Liver (tissue), 8 donors: ENCODE measurements at regions not wholly inside any gene's neighbourhood (a gene's known extent, or its start where the extent isn't known, plus 50 kb on each side); places are given as distances from the start of the nearest gene placed in this dataset.
"Not testable (repeated sequence)": the region's sequence is repeated elsewhere in the genome, so short reads cannot be mapped to it uniquely, and the experiment has no call there.

Source experiments
- DNase-seq: peaks from one replicate; pipeline ENCODE4 v3.0.0-alpha.2; 2017; ENCODE audit warnings: low spot score
- H3K27ac ChIP-seq, 2 donors: one replicate each; pipeline ENCODE4 v1.7.0; 2013; ENCODE audit warnings: inconsistent platforms in 2 of 2, low read length in 2 of 2, control low read depth in 1 of 2, low read depth in 1 of 2, mild to moderate bottlenecking in 1 of 2
- H3K27me3 ChIP-seq, 4 donors: one replicate each; pipeline versions ENCODE4 v1.6.1 to v1.7.0; 2013; ENCODE audit warnings: low read length in 3 of 4, inconsistent platforms in 1 of 4, mild to moderate bottlenecking in 1 of 4, moderate library complexity in 1 of 4; ENCODE audit not compliant: control insufficient read depth in 4 of 4, insufficient read depth in 4 of 4
- H3K36me3 ChIP-seq, 4 donors: one replicate each; pipeline versions ENCODE4 v1.6.1 to v1.7.0; 2013; ENCODE audit warnings: low read length in 3 of 4, mild to moderate bottlenecking in 3 of 4, low read depth in 1 of 4, moderate library complexity in 1 of 4; ENCODE audit not compliant: control insufficient read depth in 4 of 4, insufficient read depth in 3 of 4
- H3K4me1 ChIP-seq, 4 donors: one replicate each; pipeline versions ENCODE4 v1.6.1 to v1.7.0; 2013; ENCODE audit warnings: low read length in 3 of 4, mild to moderate bottlenecking in 3 of 4, moderate library complexity in 1 of 4; ENCODE audit not compliant: control insufficient read depth in 4 of 4, insufficient read depth in 4 of 4
- H3K4me3 ChIP-seq, 3 donors: one replicate each; pipeline versions ENCODE4 v1.6.1 to v1.7.0; 2013; ENCODE audit warnings: low read length in 3 of 3, control low read depth in 1 of 3, low read depth in 1 of 3, mild to moderate bottlenecking in 1 of 3
- H3K9ac ChIP-seq, 2 donors: one replicate each; pipeline ENCODE4 v1.7.0; 2013; ENCODE audit warnings: low read length in 2 of 2, mild to moderate bottlenecking in 2 of 2, moderate library complexity in 2 of 2, control low read depth in 1 of 2, low read depth in 1 of 2
- H3K9me3 ChIP-seq, 4 donors: one replicate each; pipeline versions ENCODE4 v1.6.1 to v1.7.0; 2013; ENCODE audit warnings: low read length in 3 of 4; ENCODE audit not compliant: control insufficient read depth in 4 of 4
- EGR1 ChIP-seq, 2 donors: IDR thresholded peaks; 2 replicates each; pipeline ENCODE4 v1.6.1; 2016 to 2018; ENCODE audit warnings: antibody characterized with exemption in 2 of 2, low read depth in 2 of 2
- FOXA1 ChIP-seq: IDR thresholded peaks from 2 replicates; pipeline ENCODE4 v1.6.1; 2016; ENCODE audit warnings: antibody characterized with exemption
- FOXA2 ChIP-seq: IDR thresholded peaks from 2 replicates; pipeline ENCODE4 v1.6.1; 2016; ENCODE audit warnings: antibody characterized with exemption
- HNF4A ChIP-seq, 2 donors: conservative IDR thresholded peaks; 2 replicates each; pipeline ENCODE4 v1.6.1; 2016; ENCODE audit warnings: antibody characterized with exemption in 2 of 2, mild to moderate bottlenecking in 2 of 2
- HNF4G ChIP-seq: IDR thresholded peaks from 2 replicates; pipeline ENCODE4 v1.6.1; 2016; ENCODE audit warnings: antibody characterized with exemption
- JUND ChIP-seq, 2 donors: IDR thresholded peaks; 2 replicates each; pipeline ENCODE4 v1.6.1; 2016; ENCODE audit warnings: antibody characterized with exemption in 2 of 2
- RAD21 ChIP-seq, 2 donors: IDR thresholded peaks; 2 replicates each; pipeline ENCODE4 v1.6.1; 2016; ENCODE audit warnings: antibody characterized with exemption in 2 of 2, mild to moderate bottlenecking in 2 of 2
- RXRA ChIP-seq, 2 donors: IDR thresholded peaks; 2 replicates each; pipeline ENCODE4 v1.6.1; 2017 to 2018; ENCODE audit warnings: antibody characterized with exemption in 2 of 2, mild to moderate bottlenecking in 1 of 2
- SP1 ChIP-seq: IDR thresholded peaks from 2 replicates; pipeline ENCODE4 v1.6.1; 2018; ENCODE audit warnings: antibody characterized with exemption, mild to moderate bottlenecking
- TAF1 ChIP-seq: conservative IDR thresholded peaks from 2 replicates; pipeline ENCODE4 v1.6.1; 2016; ENCODE audit warnings: antibody characterized with exemption, mild to moderate bottlenecking
- YY1 ChIP-seq: IDR thresholded peaks from 2 replicates; pipeline ENCODE4 v1.6.1; 2016; ENCODE audit warnings: antibody characterized with exemption, mild to moderate bottlenecking
- WGBS: extraction: QIAGEN DNeasy Blood & Tissue Kit; methylation state at CpG from one replicate; pipeline ENCODE4 v1.1.7; 2013; 5-methylcytosine and 5-hydroxymethylcytosine counted together
- TF ChIP-seq, protein P1 (sequence below): fragments of 150-350 bp; IDR thresholded peaks from 2 replicates; pipeline ENCODE4 v1.5.1; 2017; ENCODE audit warnings: improper control_type of control experiment, low read depth, low read length; ENCODE audit not compliant: missing input control
- TF ChIP-seq, protein P2 (sequence below): IDR thresholded peaks from 2 replicates; pipeline ENCODE4 v1.6.1; 2016; ENCODE audit warnings: antibody characterized with exemption
- TF ChIP-seq, protein P3 (sequence below): IDR thresholded peaks from 2 replicates; pipeline ENCODE4 v1.6.1; 2016; ENCODE audit warnings: antibody characterized with exemption
- TF ChIP-seq, protein P4 (sequence below): IDR thresholded peaks from 2 replicates; pipeline ENCODE4 v1.6.1; 2016; ENCODE audit warnings: antibody characterized with exemption, mild to moderate bottlenecking
- donor health status: healthy.
- donor health status: healthy.
- donor health status: healthy.
- donor health status: healthy.
- donor health status: healthy.

DNA sequence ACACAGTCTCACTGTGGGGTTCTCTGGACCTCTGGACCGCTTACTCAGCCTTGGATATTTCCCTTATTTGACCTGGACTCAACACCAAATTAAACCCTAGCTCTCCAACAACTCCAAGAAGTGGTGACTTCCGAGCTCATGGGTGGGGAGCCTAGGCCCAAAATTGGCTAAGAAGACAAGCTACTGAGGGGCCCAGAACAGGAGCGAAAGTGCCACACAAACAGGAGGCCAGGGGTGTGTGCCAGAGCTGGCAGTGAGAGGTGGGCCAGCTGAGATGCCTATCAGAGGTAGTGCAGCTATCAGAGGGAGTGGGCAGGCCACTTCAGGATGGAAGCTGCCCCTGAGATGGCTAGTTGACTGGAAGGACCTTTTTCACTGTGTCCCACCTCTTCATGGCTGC, 151.1 kb upstream of the PRR20G start (continued):
- no peak for TF ChIP-seq SP1
- TF ChIP-seq, protein P1, sequence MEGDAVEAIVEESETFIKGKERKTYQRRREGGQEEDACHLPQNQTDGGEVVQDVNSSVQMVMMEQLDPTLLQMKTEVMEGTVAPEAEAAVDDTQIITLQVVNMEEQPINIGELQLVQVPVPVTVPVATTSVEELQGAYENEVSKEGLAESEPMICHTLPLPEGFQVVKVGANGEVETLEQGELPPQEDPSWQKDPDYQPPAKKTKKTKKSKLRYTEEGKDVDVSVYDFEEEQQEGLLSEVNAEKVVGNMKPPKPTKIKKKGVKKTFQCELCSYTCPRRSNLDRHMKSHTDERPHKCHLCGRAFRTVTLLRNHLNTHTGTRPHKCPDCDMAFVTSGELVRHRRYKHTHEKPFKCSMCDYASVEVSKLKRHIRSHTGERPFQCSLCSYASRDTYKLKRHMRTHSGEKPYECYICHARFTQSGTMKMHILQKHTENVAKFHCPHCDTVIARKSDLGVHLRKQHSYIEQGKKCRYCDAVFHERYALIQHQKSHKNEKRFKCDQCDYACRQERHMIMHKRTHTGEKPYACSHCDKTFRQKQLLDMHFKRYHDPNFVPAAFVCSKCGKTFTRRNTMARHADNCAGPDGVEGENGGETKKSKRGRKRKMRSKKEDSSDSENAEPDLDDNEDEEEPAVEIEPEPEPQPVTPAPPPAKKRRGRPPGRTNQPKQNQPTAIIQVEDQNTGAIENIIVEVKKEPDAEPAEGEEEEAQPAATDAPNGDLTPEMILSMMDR = no peak
- no peak for TF ChIP-seq EGR1 (IDR thresholded peaks at IDR 0.05; ENCODE audit: low read depth in 2 of 2)
- no peak for TF ChIP-seq FOXA1

DNA sequence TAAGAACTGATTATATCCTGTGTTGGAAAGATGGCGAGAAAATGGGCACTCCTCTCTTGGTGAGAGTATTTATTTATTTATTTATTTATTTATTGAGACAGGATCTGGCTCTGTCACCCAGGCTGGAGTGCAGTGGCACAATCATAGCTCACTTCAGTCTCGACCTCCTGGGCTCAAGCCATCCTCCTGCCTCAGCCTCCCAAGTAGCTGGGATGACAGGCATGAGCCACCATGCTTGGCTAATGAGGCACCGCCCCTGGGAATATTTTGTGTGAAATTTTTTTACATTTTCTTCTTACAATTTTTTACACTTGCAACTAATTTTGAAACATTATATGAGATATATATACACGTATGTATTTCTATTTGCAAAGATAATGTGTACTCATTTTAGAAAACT, 150.5 kb upstream of the PRR20G start:
- H3K4me1 ChIP-seq = no peaks in the 10 kb centered on the region
- no peaks in the 10 kb centered on the region for H3K9me3 ChIP-seq
- no peaks in the 10 kb centered on the region for H3K36me3 ChIP-seq
- H3K9ac ChIP-seq = no peak overlapping the region
- H3K4me3 ChIP-seq = no peak overlapping the region
- no peak for DNase-seq
- H3K27me3 ChIP-seq = no peaks in the 10 kb centered on the region
- WGBS = 88% methylated on average over 4 of the region's 4 CpGs
- H3K27ac ChIP-seq = no peak overlapping the region
- TF ChIP-seq, protein P2, sequence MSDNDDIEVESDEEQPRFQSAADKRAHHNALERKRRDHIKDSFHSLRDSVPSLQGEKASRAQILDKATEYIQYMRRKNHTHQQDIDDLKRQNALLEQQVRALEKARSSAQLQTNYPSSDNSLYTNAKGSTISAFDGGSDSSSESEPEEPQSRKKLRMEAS = no peak
- TF ChIP-seq RAD21 (IDR thresholded peaks at IDR 0.05) (no peak), HNF4A (conservative IDR thresholded peaks at IDR 0.05) (no peak), FOXA2 (no peak), JUND (IDR thresholded peaks at IDR 0.05) (no peak), HNF4G (no peak), EGR1 (IDR thresholded peaks at IDR 0.05; ENCODE audit: low read depth in 2 of 2) (no peak), TAF1 (no peak), RXRA (IDR thresholded peaks at IDR 0.05) (no peak), YY1 (no peak), SP1 (no peak), FOXA1 (no peak)
- TF ChIP-seq, protein P3, sequence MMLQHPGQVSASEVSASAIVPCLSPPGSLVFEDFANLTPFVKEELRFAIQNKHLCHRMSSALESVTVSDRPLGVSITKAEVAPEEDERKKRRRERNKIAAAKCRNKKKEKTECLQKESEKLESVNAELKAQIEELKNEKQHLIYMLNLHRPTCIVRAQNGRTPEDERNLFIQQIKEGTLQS = no peak
- TF ChIP-seq, protein P4, sequence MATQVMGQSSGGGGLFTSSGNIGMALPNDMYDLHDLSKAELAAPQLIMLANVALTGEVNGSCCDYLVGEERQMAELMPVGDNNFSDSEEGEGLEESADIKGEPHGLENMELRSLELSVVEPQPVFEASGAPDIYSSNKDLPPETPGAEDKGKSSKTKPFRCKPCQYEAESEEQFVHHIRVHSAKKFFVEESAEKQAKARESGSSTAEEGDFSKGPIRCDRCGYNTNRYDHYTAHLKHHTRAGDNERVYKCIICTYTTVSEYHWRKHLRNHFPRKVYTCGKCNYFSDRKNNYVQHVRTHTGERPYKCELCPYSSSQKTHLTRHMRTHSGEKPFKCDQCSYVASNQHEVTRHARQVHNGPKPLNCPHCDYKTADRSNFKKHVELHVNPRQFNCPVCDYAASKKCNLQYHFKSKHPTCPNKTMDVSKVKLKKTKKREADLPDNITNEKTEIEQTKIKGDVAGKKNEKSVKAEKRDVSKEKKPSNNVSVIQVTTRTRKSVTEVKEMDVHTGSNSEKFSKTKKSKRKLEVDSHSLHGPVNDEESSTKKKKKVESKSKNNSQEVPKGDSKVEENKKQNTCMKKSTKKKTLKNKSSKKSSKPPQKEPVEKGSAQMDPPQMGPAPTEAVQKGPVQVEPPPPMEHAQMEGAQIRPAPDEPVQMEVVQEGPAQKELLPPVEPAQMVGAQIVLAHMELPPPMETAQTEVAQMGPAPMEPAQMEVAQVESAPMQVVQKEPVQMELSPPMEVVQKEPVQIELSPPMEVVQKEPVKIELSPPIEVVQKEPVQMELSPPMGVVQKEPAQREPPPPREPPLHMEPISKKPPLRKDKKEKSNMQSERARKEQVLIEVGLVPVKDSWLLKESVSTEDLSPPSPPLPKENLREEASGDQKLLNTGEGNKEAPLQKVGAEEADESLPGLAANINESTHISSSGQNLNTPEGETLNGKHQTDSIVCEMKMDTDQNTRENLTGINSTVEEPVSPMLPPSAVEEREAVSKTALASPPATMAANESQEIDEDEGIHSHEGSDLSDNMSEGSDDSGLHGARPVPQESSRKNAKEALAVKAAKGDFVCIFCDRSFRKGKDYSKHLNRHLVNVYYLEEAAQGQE = no peak
- TF ChIP-seq, protein P1 = no peak

DNA sequence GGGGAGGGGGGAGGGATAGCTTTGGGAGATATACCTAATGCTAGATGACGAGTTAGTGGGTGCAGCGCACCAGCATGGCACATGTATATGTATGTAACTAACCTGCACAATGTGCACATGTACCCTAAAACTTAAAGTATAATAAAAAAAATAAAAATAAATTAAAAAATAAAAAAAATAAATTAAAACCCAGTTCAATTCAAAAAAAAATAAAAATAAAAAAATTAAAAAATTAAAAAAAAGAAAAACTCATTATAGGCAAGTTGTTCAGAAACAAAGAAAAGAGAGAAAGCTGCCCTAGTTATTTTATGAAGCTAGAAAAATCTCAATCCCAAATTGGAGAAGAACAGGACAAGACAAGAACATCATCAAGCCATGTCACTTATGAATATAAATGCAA, 147.5 kb upstream of the PRR20G start:
- H3K27me3 ChIP-seq, H3K4me1 ChIP-seq, H3K9ac ChIP-seq, H3K36me3 ChIP-seq, H3K27ac ChIP-seq, H3K9me3 ChIP-seq, H3K4me3 ChIP-seq, DNase-seq: not testable (repeated sequence)
- WGBS = 91% methylated on average over 2 of the region's 2 CpGs
